GM12873 (cell line): ENCODE measurements at regions not wholly inside any gene's neighbourhood (a gene's known extent, or its start where the extent isn't known, plus 50 kb on each side); places are given as distances from the start of the nearest gene placed in this dataset.

Experiments
- CTCF ChIP-seq: IDR thresholded peaks from 2 replicates; pipeline ENCODE4 v1.5.1; 2012; ENCODE audit warnings: low read depth, mild to moderate bottlenecking, moderate library complexity, low read length, control low read depth; ENCODE audit not compliant: insufficient read depth; ENCODE audit errors: missing control alignments

- no peak for TF ChIP-seq CTCF
Measured at GRCh38 chr9:31304576-31304975, 1079.9 kb upstream of the ACO1 start.

- no peak for TF ChIP-seq CTCF
Measured at GRCh38 chr9:31314241-31314640, 1070.2 kb upstream of the ACO1 start.

- no peak for TF ChIP-seq CTCF
Measured at GRCh38 chr9:31320494-31320893, 1063.9 kb upstream of the ACO1 start.

GRCh38 chr9:31321256-31321655, 1063.2 kb upstream of the ACO1 start:
- no peak for TF ChIP-seq CTCF

- no peak for TF ChIP-seq CTCF
Measured at GRCh38 chr9:31321686-31322085, 1062.8 kb upstream of the ACO1 start.

GRCh38 chr9:31323726-31324444, 1060.6 kb upstream of the ACO1 start:
- TF ChIP-seq CTCF, result no peak

GRCh38 chr9:31325778-31326177, 1058.7 kb upstream of the ACO1 start:
- no peak for TF ChIP-seq CTCF
